Fibroblast of pulmonary artery (primary cell): ENCODE measurements at regions not wholly inside any gene's neighbourhood (a gene's known extent, or its start where the extent isn't known, plus 50 kb on each side); places are given as distances from the start of the nearest gene placed in this dataset.

Experiments used
- DNase-seq: peaks from one replicate; pipeline ENCODE4 v3.0.0-alpha.2; 2010; ENCODE audit warnings: low read depth
- H3K4me3 ChIP-seq: replicated peaks from 2 replicates; pipeline ENCODE4 v1.5.1; 2011; ENCODE audit warnings: low read depth, mild to moderate bottlenecking, control low read depth, low read length, moderate library complexity
- CTCF ChIP-seq: IDR thresholded peaks from 2 replicates; pipeline ENCODE4 v1.5.1; 2011; ENCODE audit warnings: mild to moderate bottlenecking, control low read depth, low read length, inconsistent platforms; ENCODE audit errors: missing control alignments

DNA sequence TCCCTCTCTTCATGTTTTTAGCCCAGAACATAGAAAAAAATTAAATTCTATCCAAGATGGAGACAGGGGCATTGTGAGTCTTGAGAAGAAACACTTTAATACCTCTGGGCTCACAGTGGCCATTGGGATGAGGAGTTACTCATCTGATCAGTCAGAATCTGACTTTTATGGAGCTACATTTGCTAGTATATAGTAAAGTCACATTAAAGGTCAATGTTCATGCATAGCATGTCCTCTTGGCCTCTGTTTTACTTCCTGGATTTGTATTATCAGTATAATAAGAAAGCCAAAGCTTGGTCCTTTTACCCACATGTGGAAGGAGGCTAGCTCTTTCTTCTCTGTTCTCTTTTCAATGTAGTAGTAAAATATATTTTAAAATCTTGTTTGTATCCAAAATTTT lies 93.6 kb upstream of the CNOT2 start:
- DNase-seq, result no peak
- H3K4me3 ChIP-seq, result no peak overlapping the region
- no peak for TF ChIP-seq CTCF

GRCh38 chr12:70150230-70150629 lies 93.0 kb upstream of the CNOT2 start:
- no peak for TF ChIP-seq CTCF
- DNase-seq, result no peak
- H3K4me3 ChIP-seq, result no peak overlapping the region

DNA sequence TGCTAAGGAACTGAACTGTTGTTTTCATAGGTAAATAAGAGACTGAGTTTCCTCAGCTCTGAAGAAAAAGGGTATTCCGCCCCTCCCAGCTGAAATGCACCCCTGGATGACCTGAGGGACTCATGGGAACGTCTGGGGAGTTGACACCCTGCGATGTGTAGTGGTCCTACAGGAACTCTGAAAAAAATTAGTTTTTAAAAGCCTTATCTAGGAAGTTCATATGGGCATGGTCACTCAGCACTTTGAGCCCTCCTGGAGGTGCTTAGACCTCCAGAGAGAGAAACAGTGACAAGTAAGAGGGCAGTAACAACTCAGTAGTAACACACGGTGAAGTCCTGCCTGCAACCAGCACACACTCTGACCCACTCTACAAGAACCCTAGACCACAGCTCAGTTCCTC lies 91.2 kb upstream of the CNOT2 start:
- TF ChIP-seq CTCF, result no peak
- no peak overlapping the region for H3K4me3 ChIP-seq
- DNase-seq, result no peak

- H3K4me3 ChIP-seq, result no peak overlapping the region
- no peak for DNase-seq
- no peak for TF ChIP-seq CTCF
Observed at GRCh38 chr12:70154087-70154638, 89.1 kb upstream of the CNOT2 start.

- DNase-seq, result peak; percentile 16
- no peak for TF ChIP-seq CTCF
- no peak overlapping the region for H3K4me3 ChIP-seq
Observed at GRCh38 chr12:70154960-70155589, 88.2 kb upstream of the CNOT2 start.

GRCh38 chr12:70157099-70157498 lies 86.1 kb upstream of the CNOT2 start:
- no peak for DNase-seq
- no peak overlapping the region for H3K4me3 ChIP-seq
- no peak for TF ChIP-seq CTCF

DNA sequence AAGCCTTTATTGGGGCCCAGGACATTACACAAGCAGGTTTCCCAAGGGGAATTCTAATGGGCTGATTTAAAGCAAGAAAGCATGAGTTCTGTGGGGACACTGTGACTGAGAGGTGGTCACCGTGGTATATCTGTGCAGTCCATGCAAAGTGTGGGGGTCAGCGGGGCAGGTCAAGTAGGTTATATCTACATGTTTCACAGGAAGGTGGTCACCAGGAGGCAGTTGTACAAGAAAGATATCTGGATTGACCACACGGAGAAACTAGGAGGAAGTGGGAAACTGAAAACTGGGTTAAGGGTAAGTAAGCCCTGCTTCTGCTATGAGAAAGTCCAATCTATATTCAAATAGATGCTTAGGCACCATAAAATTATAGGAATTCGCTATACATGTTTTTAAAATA lies 77.8 kb upstream of the CNOT2 start:
- TF ChIP-seq CTCF, result no peak
- no peak for DNase-seq
- no peak overlapping the region for H3K4me3 ChIP-seq
